SU-DHL-6 (cell line): ENCODE measurements at regions not wholly inside any gene's neighbourhood (a gene's known extent, or its start where the extent isn't known, plus 50 kb on each side); places are given as distances from the start of the nearest gene placed in this dataset.

ENCODE experiments used
- H2AFZ ChIP-seq: fragments of 200-600 bp; sonication (generic); 2 replicates; pipeline ENCODE4 v1.6.1; 2014; ENCODE audit warnings: low read depth, mild to moderate bottlenecking, moderate library complexity, mixed read lengths, antibody characterized with exemption, low read length; ENCODE audit not compliant: severe bottlenecking
- H3F3A ChIP-seq: fragments of 200-600 bp; shearing (Covaris generic); 2 replicates; pipeline ENCODE4 v1.6.0; 2016; ENCODE audit warnings: antibody characterized with exemption, mild to moderate bottlenecking; ENCODE audit not compliant: insufficient read depth
- H3K27ac ChIP-seq: fragments of 200-600 bp; sonication (generic); 2 replicates; pipeline ENCODE4 v1.5.1; 2016; ENCODE audit warnings: low read depth, mild to moderate bottlenecking, low read length, moderate library complexity, mixed read lengths
- H3K27me3 ChIP-seq: fragments of 200-600 bp; sonication (generic), shearing (Covaris generic); 2 replicates; pipeline ENCODE4 v1.6.0; 2014; ENCODE audit warnings: mild to moderate bottlenecking, low read length
- H3K36me3 ChIP-seq: fragments of 200-600 bp; sonication (generic); 2 replicates; pipeline ENCODE4 v1.6.1; 2014; ENCODE audit warnings: mild to moderate bottlenecking, low read length, mixed read lengths
- H3K4me2 ChIP-seq: fragments of 300-600, 200-600 bp; shearing (Covaris generic), sonication (generic); 2 replicates; pipeline ENCODE4 v1.6.0; 2014; ENCODE audit warnings: low read length, low read depth, mild to moderate bottlenecking; ENCODE audit not compliant: poor library complexity, severe bottlenecking
- H3K4me3 ChIP-seq: fragments of 200-600 bp; sonication (generic); 2 replicates; pipeline ENCODE4 v1.5.1; 2014; ENCODE audit warnings: antibody characterized with exemption, low read length, mild to moderate bottlenecking, mixed read lengths; ENCODE audit not compliant: insufficient read depth, poor library complexity, severe bottlenecking
- H3K79me2 ChIP-seq: fragments of 200-600 bp; sonication (generic); 2 replicates; pipeline ENCODE4 v1.6.1; 2014; ENCODE audit warnings: mild to moderate bottlenecking, low read length, moderate library complexity; ENCODE audit not compliant: insufficient read depth
- H3K9ac ChIP-seq: fragments of 200-600 bp; sonication (generic); 2 replicates; pipeline ENCODE4 v1.7.0; 2014; ENCODE audit warnings: mild to moderate bottlenecking, low read length
- H3K9me2 ChIP-seq: fragments of 200-600 bp; sonication (generic); replicated peaks from 2 replicates; pipeline ENCODE4 v1.6.1; 2014; ENCODE audit warnings: low read length; ENCODE audit not compliant: insufficient read depth
- H3K9me3 ChIP-seq: fragments of 200-600 bp; sonication (generic); 2 replicates; pipeline ENCODE4 v1.6.1; 2014; ENCODE audit warnings: low read length, mixed read lengths; ENCODE audit not compliant: insufficient read depth
- H4K20me1 ChIP-seq: fragments of 200-600 bp; sonication (generic); 2 replicates; pipeline ENCODE4 v1.6.1; 2014; ENCODE audit warnings: low read depth, mild to moderate bottlenecking, antibody characterized with exemption, low read length, moderate library complexity, mixed read lengths
- EZH2phosphoT487 ChIP-seq: fragments of 200-600 bp; sonication (generic), shearing (Covaris generic); conservative IDR thresholded peaks from 2 replicates; pipeline ENCODE4 v1.6.1; 2018; ENCODE audit warnings: mild to moderate bottlenecking, antibody characterized with exemption, low read length, moderate library complexity, mixed read lengths
- TF ChIP-seq, protein P1 (sequence below): fragments of 200-600 bp; sonication (generic); IDR thresholded peaks from one replicate; pipeline ENCODE4 v1.5.1; 2017; ENCODE audit warnings: antibody characterized with exemption, mild to moderate bottlenecking, low read length, moderate library complexity; ENCODE audit not compliant: insufficient read depth, poor library complexity, severe bottlenecking

- Histone ChIP-seq H3K27ac (no peak overlapping the region), H3K4me3 (no peak overlapping the region), H3K27me3 (no peaks in the 10 kb centered on the region), H4K20me1 (no peaks in the 10 kb centered on the region), H3K9ac (no peak overlapping the region), H3K4me2 (no peak overlapping the region), H3K36me3 (no peaks in the 10 kb centered on the region), H3K9me2 (no peaks in the 10 kb centered on the region), H3K9me3 (no peaks in the 10 kb centered on the region), H3F3A (no peaks in the 10 kb centered on the region), H2AFZ (no peak overlapping the region), H3K79me2 (no peaks in the 10 kb centered on the region)
- TF ChIP-seq, protein P1, sequence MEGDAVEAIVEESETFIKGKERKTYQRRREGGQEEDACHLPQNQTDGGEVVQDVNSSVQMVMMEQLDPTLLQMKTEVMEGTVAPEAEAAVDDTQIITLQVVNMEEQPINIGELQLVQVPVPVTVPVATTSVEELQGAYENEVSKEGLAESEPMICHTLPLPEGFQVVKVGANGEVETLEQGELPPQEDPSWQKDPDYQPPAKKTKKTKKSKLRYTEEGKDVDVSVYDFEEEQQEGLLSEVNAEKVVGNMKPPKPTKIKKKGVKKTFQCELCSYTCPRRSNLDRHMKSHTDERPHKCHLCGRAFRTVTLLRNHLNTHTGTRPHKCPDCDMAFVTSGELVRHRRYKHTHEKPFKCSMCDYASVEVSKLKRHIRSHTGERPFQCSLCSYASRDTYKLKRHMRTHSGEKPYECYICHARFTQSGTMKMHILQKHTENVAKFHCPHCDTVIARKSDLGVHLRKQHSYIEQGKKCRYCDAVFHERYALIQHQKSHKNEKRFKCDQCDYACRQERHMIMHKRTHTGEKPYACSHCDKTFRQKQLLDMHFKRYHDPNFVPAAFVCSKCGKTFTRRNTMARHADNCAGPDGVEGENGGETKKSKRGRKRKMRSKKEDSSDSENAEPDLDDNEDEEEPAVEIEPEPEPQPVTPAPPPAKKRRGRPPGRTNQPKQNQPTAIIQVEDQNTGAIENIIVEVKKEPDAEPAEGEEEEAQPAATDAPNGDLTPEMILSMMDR, result no peak
- TF ChIP-seq EZH2phosphoT487, result no peak
These were observed 457.4 kb upstream of the DSEL start for GRCh38 chr18:67973916-67974315.

GRCh38 chr18:67969458-67969857 is 452.9 kb upstream of the DSEL start:
- TF ChIP-seq, protein P1, result no peak
- TF ChIP-seq EZH2phosphoT487, result no peak
- H3K27ac ChIP-seq, result no peak overlapping the region
- H4K20me1 ChIP-seq, result no peaks in the 10 kb centered on the region
- H3K4me2 ChIP-seq, result no peak overlapping the region
- no peaks in the 10 kb centered on the region for H3K9me3 ChIP-seq
- no peaks in the 10 kb centered on the region for H3F3A ChIP-seq
- no peaks in the 10 kb centered on the region for H3K79me2 ChIP-seq
- H3K4me3 ChIP-seq, result no peak overlapping the region
- no peaks in the 10 kb centered on the region for H3K36me3 ChIP-seq
- H3K27me3 ChIP-seq, result no peaks in the 10 kb centered on the region
- no peak overlapping the region for H3K9ac ChIP-seq
- H3K9me2 ChIP-seq, result no peaks in the 10 kb centered on the region
- H2AFZ ChIP-seq, result no peak overlapping the region

GRCh38 chr18:67966224-67966623 is 449.7 kb upstream of the DSEL start:
- H3K4me2 ChIP-seq, result no peak overlapping the region
- no peak overlapping the region for H3K9ac ChIP-seq
- H2AFZ ChIP-seq, result no peak overlapping the region
- H3K9me3 ChIP-seq, result no peaks in the 10 kb centered on the region
- no peaks in the 10 kb centered on the region for H3F3A ChIP-seq
- H3K27me3 ChIP-seq, result no peaks in the 10 kb centered on the region
- TF ChIP-seq EZH2phosphoT487, result no peak
- TF ChIP-seq, protein P1, result no peak
- no peaks in the 10 kb centered on the region for H3K36me3 ChIP-seq
- no peak overlapping the region for H3K4me3 ChIP-seq
- no peaks in the 10 kb centered on the region for H3K9me2 ChIP-seq
- no peaks in the 10 kb centered on the region for H4K20me1 ChIP-seq
- H3K27ac ChIP-seq, result no peak overlapping the region
- H3K79me2 ChIP-seq, result no peaks in the 10 kb centered on the region
